HG03439 (cell line): ENCODE measurements at regions not wholly inside any gene's neighbourhood (a gene's known extent, or its start where the extent isn't known, plus 50 kb on each side); places are given as distances from the start of the nearest gene placed in this dataset.

Experiments used
- ATAC-seq: cut with Tn5 transposase; IDR thresholded peaks from one replicate; pipeline ENCODE4 v1.9.1; 2021; ENCODE audit warnings: mild to moderate bottlenecking, moderate library complexity; ENCODE audit not compliant: unreplicated experiment

- ATAC-seq, result no peak
These were observed 207.0 kb downstream of the AUH start for GRCh38 chr9:91154686-91155085.

DNA sequence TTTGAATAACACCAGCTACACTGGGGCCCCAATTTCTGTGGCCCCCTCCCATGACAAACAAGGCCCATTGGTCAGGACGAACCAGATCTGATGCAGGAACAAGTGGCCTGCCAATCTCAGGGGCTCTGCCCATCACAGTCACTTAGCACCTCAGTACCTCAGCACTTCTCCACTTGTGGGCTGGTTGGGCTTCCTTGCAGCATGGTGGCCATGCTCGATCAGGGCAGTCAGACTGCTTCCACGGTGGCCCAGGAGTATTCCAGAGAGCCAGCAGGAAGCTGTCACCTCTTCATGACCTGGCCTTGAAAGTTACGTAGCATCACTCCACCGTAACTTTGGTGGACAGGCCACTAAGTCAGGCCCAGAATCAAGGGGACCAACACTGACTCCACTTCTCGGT, 206.5 kb downstream of the AUH start:
- ATAC-seq, result no peak

DNA sequence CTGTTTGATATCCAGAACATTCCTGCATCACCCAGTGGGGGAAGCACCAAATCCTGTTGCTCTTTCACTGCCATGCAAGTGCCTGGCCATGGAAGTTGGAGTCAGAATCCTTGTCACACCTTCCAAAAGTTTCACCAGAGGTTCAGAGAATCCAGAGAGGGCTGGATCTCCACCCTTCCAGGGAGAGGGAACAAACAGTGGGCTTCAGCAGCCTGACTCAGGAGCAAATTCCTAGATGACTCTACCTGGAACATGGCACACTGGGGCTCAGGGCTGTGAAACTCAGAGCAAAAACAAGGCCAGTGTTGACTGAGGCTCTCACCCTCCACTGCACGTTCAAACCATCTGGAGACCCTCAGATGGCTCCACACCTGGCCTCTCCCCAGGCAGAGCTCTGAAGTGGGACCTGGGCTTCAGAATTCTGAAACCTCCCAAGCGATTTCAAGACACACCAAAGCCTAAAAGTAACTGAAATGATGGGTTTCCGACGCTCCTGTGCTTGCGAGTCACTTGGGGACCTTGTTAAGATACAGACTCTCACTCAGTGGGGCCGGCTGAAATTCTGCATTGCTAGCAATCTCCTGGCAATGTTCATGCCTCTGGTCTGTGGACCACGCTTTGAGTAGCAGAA, 205.9 kb downstream of the AUH start:
- ATAC-seq, result no peak

- no peak for ATAC-seq
These were observed 205.1 kb downstream of the AUH start for GRCh38 chr9:91156451-91157234.

- no peak for ATAC-seq
These were observed 203.8 kb downstream of the AUH start for GRCh38 chr9:91157883-91158282.

DNA sequence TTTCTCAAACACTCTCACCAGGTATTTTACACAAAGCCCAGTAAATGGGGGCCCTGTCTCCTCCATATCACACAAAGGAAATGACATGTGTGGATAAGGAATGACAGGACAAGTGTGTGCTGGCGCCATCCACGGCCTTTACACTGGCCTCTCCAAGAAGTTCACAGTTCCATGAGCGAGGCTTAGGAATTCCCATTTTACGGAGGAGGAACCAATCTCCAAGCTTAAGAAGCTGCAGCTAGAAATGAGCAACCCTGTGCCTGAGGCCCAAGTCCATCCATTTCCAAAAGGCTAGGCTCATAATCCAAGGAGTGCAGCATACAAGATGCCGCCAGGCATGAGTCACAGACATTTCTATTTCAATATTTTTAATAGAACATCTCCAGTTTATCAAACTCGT, 203.4 kb downstream of the AUH start:
- ATAC-seq, result no peak

GRCh38 chr9:91158946-91159345, 202.8 kb downstream of the AUH start:
- no peak for ATAC-seq

GRCh38 chr9:91159664-91160121, 202.0 kb downstream of the AUH start:
- no peak for ATAC-seq

- no peak for ATAC-seq
These were observed 201.5 kb downstream of the AUH start for GRCh38 chr9:91160181-91160580.

DNA sequence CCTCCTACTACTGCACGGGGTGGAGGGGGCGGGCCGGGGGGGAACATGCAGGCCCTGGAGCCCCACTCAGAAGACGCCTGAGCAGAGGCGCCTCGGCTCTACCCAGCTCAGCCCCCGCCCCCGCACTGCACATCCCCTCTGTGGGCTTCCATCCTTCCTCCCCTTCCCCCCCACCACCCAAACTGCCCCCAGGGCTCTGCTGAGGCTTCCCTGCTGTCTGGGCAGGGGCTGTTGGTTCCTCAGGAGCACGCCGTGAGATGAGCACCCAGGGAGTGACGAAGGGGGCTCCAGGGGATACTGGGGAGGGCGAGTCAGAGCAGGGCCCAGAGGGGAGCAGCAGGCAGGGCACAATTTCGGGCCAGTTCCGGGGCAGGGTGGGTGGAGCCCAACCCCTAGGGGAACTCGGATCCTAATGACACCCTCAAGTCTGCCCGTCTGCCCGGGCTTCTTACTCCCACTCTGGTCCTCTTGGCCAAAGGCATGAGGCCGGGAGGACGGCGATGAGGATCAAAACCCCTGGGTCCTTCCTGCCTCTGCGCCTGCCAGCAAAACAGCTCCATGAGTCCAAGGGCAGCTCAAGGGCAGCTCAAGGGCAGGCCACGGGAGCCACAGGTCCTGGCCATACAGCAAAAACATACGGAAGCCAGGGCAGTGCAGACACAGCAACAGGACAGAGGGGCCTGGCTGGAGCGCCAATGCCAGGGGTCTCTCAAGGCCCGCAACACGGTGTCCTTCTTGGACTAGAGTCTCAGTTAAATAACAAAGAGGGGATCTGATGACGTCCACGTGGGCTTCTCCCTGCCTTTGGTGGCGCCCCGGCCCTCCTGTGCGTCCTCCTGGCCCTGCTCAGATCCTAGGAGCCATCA, 200.9 kb downstream of the AUH start:
- ATAC-seq, result no peak

DNA sequence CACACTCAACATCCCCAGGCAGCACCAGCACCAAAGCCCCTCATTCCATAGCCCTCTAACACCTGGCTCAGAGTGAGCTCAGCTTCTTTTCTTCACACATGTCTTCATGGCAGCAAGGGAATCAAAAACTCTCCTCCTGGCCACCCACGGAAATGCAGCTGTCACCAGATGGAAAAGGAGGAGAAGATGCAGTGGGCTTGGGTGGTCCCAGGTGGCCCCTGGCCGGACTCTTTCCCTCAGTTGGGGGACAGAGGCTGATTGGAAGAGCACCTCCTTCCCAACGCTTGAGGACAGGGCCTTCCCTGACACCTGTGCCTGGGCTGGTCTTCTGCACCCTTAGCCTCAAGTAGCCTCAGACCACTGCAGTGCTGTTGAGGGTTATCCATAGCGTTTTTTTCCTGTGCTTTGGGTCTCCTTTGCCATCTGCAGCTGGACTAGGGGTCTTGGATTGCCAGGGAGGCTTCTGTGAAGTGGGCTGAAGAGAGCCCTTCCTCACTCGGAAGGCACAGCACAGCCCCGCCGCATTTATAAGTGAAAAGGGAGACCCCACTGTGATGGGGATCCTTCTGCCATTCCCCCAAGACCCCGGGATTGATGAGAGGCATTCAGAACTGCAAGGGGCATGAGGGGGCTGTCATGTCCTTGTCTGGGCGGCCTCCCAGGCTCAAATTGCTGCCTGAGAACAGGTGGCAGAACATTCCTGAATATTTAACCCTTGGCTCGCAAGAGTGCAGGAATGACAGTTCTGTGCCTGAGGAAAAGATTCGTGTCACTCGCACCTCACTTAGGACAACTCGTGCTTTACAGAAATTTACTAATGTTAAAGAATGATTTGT, 200.0 kb downstream of the AUH start:
- no peak for ATAC-seq

DNA sequence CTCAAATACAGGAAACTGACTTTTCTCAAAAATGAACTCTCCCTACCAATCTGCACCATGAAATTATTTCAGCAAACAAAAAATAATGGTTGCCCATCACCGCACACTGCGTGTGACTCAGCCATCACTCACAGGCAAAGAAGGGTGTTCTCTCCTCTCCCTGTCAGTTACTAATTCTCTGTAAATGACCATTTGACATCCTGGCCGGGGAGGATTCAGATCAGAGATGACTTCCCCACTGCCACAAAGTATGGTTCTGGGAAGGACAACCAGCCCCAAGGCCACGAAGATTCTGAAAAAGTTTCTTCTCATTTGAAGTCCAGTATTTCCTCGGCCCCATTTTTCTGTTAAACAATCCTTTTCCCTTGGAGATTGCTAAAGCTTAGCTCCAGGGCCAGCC, 199.4 kb downstream of the AUH start:
- no peak for ATAC-seq

GRCh38 chr9:91162784-91163443, 198.8 kb downstream of the AUH start:
- peak; percentile 48 for ATAC-seq

- no peak for ATAC-seq
These were observed 198.3 kb downstream of the AUH start for GRCh38 chr9:91163444-91163772.

- ATAC-seq, result no peak
These were observed 197.8 kb downstream of the AUH start for GRCh38 chr9:91163773-91164471.
